GM12878 (cell line): ENCODE measurements at regions not wholly inside any gene's neighbourhood (a gene's known extent, or its start where the extent isn't known, plus 50 kb on each side); places are given as distances from the start of the nearest gene placed in this dataset.

Experiments
- ATAC-seq: fragments of 200-7000 bp; cut with Tn5 transposase; 3 replicates; pipeline ENCODE4 v1.9.1; 2020; ENCODE audit warnings: mild to moderate bottlenecking, moderate library complexity
- BruUV-seq: library from RNA; stranded (reverse); fragments of 400-500 nt; replicated peaks from 2 replicates; lab custom pipeline; 2021; lab: Mats Ljungman, UMichigan
- CTCF ChIA-PET: fragments of 300-600 bp; sonication (Branson Sonifier 250); formaldehyde crosslinking; extraction: SDS; loops from one replicate; lab custom pipeline; 2021; ENCODE audit warnings: inconsistent platforms; lab: Yijun Ruan, JAX
- POLR2A ChIA-PET: fragments of 350-600 bp; formaldehyde crosslinking; extraction: SDS; loops from one replicate; lab custom pipeline; 2021; ENCODE audit warnings: inconsistent platforms; lab: Charles Lee
- RAD21 ChIA-PET: fragments of 300-600 bp; sonication (Branson Sonifier 250); formaldehyde crosslinking; loops from one replicate; lab custom pipeline; 2023; ENCODE audit warnings: antibody characterized with exemption; ENCODE audit not compliant: unreplicated experiment; lab: Charles Lee
- SMC1A ChIA-PET: fragments of 300-600 bp; sonication (Branson Sonifier 250); formaldehyde crosslinking; loops from one replicate; lab custom pipeline; 2023; ENCODE audit not compliant: unreplicated experiment, uncharacterized antibody; lab: Charles Lee
- DNase-seq: peaks from one replicate; pipeline ENCODE4 v3.0.0-alpha.2; 2011; ENCODE audit warnings: low read depth, low spot score
- FAIRE-seq: peaks from 3 replicates; lab custom pipeline; 2011; peaks lifted over from hg19 to GRCh38; lab: Jason Lieb, UNC
- H2AFZ ChIP-seq: 2 replicates; pipeline ENCODE4 v1.6.0; 2011; ENCODE audit warnings: low read depth, low read length, control low read depth; ENCODE audit not compliant: control insufficient read depth
- H3K27ac ChIP-seq: 2 replicates; pipeline ENCODE4 v1.5.1; 2011; ENCODE audit warnings: control low read depth; ENCODE audit not compliant: control insufficient read depth, insufficient read depth
- H3K27me3 ChIP-seq, 2 experiments: replicated peaks in 1 of 2; 2 replicates each; pipeline versions ENCODE4 v1.6.0 to v1.6.1; 2011; ENCODE audit warnings: low read length in 1 of 2; ENCODE audit not compliant: control insufficient read depth in 2 of 2, insufficient read depth in 2 of 2
- H3K36me3 ChIP-seq, 2 experiments: 2 replicates each; pipeline ENCODE4 v1.5.1; 2011; ENCODE audit warnings: low read length in 1 of 2; ENCODE audit not compliant: control insufficient read depth in 2 of 2, insufficient read depth in 2 of 2
- H3K4me1 ChIP-seq: 2 replicates; pipeline ENCODE4 v1.6.1; 2011; ENCODE audit warnings: mild to moderate bottlenecking, low read length, moderate library complexity, mixed read lengths; ENCODE audit not compliant: control insufficient read depth, insufficient read depth
- H3K4me2 ChIP-seq: 2 replicates; pipeline ENCODE4 v1.6.0; 2011; ENCODE audit warnings: control low read depth; ENCODE audit not compliant: control insufficient read depth, insufficient read depth
- H3K4me3 ChIP-seq: fragments of 200-600 bp; sonication (generic); 2 replicates; pipeline ENCODE4 v1.5.1; 2016
- H3K79me2 ChIP-seq: 2 replicates; pipeline ENCODE4 v1.6.0; 2011; ENCODE audit warnings: low read length; ENCODE audit not compliant: control insufficient read depth, insufficient read depth
- H3K9ac ChIP-seq: 2 replicates; pipeline ENCODE4 v1.8.0; 2011; ENCODE audit warnings: low read length, control low read depth, mixed read lengths; ENCODE audit not compliant: control insufficient read depth, insufficient read depth
- H3K9me3 ChIP-seq: replicated peaks from 3 replicates; pipeline ENCODE4 v1.5.1; 2011; ENCODE audit warnings: mild to moderate bottlenecking, low read length; ENCODE audit not compliant: control insufficient read depth, insufficient read depth
- H4K20me1 ChIP-seq: 2 replicates; pipeline ENCODE4 v1.6.0; 2011; ENCODE audit not compliant: control insufficient read depth, insufficient read depth
- BHLHE40 ChIP-seq, 2 experiments: fragments of 450-650 bp in 1 of 2; IDR thresholded peaks; 2 replicates each; pipeline ENCODE4 v1.6.1; 2011 to 2017; ENCODE audit warnings: low read depth in 2 of 2, borderline replicate concordance in 1 of 2, improper control_type of control experiment in 1 of 2, low read length in 1 of 2, mild to moderate bottlenecking in 1 of 2
- CBX5 ChIP-seq: sonication (generic); IDR thresholded peaks from 2 replicates; pipeline ENCODE4 v1.6.1; 2016; ENCODE audit warnings: low read depth, moderate library complexity, mild to moderate bottlenecking, inconsistent platforms
- CHD1 ChIP-seq: IDR thresholded peaks from 2 replicates; pipeline ENCODE4 v1.6.1; 2012; ENCODE audit warnings: low read depth, low read length, improper control_type of control experiment
- CTCF ChIP-seq, 3 experiments: IDR thresholded peaks in 2 of 3; conservative IDR thresholded peaks in 1 of 3; 2 replicates each; pipeline ENCODE4 v1.5.1; 2011; ENCODE audit warnings: low read depth in 3 of 3, low read length in 3 of 3, mild to moderate bottlenecking in 3 of 3, control low read depth in 2 of 3, moderate library complexity in 2 of 3, inconsistent platforms in 1 of 3, mixed read lengths in 1 of 3; ENCODE audit not compliant: control insufficient read depth in 2 of 3, insufficient read depth in 1 of 3; ENCODE audit errors: extremely low read depth in 1 of 3
- MEF2B ChIP-seq: fragments of 450-650 bp; IDR thresholded peaks from 2 replicates; pipeline ENCODE4 v1.6.1; 2018; ENCODE audit warnings: mild to moderate bottlenecking, moderate library complexity; ENCODE audit not compliant: partially characterized antibody, poor library complexity, severe bottlenecking
- PAX8 ChIP-seq: fragments of 450-650 bp; IDR thresholded peaks from 2 replicates; pipeline ENCODE4 v1.6.1; 2017; ENCODE audit warnings: mild to moderate bottlenecking, moderate library complexity
- POLR2AphosphoS5 ChIP-seq: IDR thresholded peaks from 2 replicates; pipeline ENCODE4 v1.6.1; 2011; ENCODE audit warnings: mild to moderate bottlenecking, low read length, inconsistent platforms
- RAD51 ChIP-seq: fragments of 450-650 bp; IDR thresholded peaks from 2 replicates; pipeline ENCODE4 v1.6.1; 2016; ENCODE audit warnings: moderate library complexity, mild to moderate bottlenecking, inconsistent platforms
- RB1 ChIP-seq: fragments of 450-650 bp; formaldehyde crosslinking; IDR thresholded peaks from 2 replicates; pipeline ENCODE4 v1.6.1; 2017; ENCODE audit warnings: mild to moderate bottlenecking, borderline replicate concordance
- SMC3 ChIP-seq: IDR thresholded peaks from 2 replicates; pipeline ENCODE4 v1.6.1; 2011; ENCODE audit warnings: low read length, improper control_type of control experiment, borderline replicate concordance
- ZNF622 ChIP-seq: fragments of 450-650 bp; IDR thresholded peaks from 2 replicates; pipeline ENCODE4 v1.6.1; 2017; ENCODE audit warnings: mild to moderate bottlenecking, inconsistent platforms
- in situ Hi-C: fragments of 300-500 bp; cut with MboI; formaldehyde crosslinking; loops from 9 replicates; pipeline ENCODE4 v1.14.3; 2018; ENCODE audit warnings: mixed read lengths
- intact Hi-C: fragments of 100-400 bp; cut with micrococcal nuclease; formaldehyde crosslinking; loops from one replicate; pipeline ENCODE4 v1.14.2; 2022; ENCODE audit not compliant: unreplicated experiment

DNA sequence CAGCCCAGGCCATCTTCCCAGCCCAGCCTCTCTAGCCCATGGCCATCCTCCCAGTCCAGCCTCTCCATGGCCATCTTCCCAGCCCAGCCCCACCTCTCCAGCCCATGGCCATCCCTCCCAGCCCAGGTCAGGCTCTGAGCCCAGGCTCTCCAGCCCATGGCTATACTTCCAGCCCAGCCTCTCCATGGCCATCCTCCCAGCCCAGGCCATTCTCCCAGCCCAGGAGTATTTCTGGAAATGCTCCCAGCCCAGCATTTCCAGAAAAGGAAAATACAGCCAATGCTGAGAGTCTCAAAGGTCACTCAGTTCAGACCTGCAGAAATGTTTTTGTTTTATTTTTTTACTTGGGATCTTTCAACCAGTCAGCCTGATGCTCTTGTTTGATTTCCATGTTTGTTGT lies 70.0 kb upstream of the ZNF281 start:
- Histone ChIP-seq H3K27ac (no peak overlapping the region), H4K20me1 (no peaks in the 10 kb centered on the region), H3K4me3 (no peak overlapping the region), H3K79me2 (no peaks in the 10 kb centered on the region), H3K9ac (no peak overlapping the region), H3K9me3 (no peaks in the 10 kb centered on the region), H3K4me1 (peaks cover 21% of the 10 kb centered on the region), H2AFZ (no peak overlapping the region), H3K27me3 (no peaks in the 10 kb centered on the region), H3K4me2 (no peak overlapping the region), H3K36me3 (no peaks in the 10 kb centered on the region)
- SMC1A ChIA-PET, result no interaction called here
- in situ Hi-C loops, result loop anchor here (5.0 kb wide), 2 partner anchors 198 to 338 kb away; no protein-coding TSS in a partner anchor
- BruUV-seq, result no TSS peak
- FAIRE-seq (no peak), DNase-seq (no peak), ATAC-seq (no peak)
- POLR2A ChIA-PET, result no interaction called here
- CTCF ChIA-PET, result no interaction called here
- intact Hi-C loops, result no loop called here
- no peak for TF ChIP-seq MEF2B
- TF ChIP-seq ZNF622, result no peak
- TF ChIP-seq CBX5, result no peak
- no peak for TF ChIP-seq CHD1
- TF ChIP-seq RAD51, result no peak
- TF ChIP-seq CTCF (IDR thresholded peaks at IDR 0.05 in 2 of 3, conservative IDR thresholded peaks at IDR 0.05 in 1 of 3; ENCODE audit: control insufficient read depth in 2 of 3, extremely low read depth in 1 of 3, insufficient read depth in 1 of 3, low read depth in 3 of 3, low read length in 3 of 3), result no peak
- TF ChIP-seq BHLHE40 (IDR thresholded peaks at IDR 0.05; ENCODE audit: borderline replicate concordance in 1 of 2, low read depth in 2 of 2, low read length in 1 of 2), result no peak
- no peak for TF ChIP-seq PAX8
- TF ChIP-seq SMC3, result no peak
- TF ChIP-seq RB1, result no peak
- TF ChIP-seq POLR2AphosphoS5, result no peak
- RAD21 ChIA-PET, result no interaction called here
